ENCODE measurements at regions not wholly inside any gene's neighbourhood (a gene's known extent, or its start where the extent isn't known, plus 50 kb on each side); places are given as distances from the start of the nearest gene placed in this dataset.

GRCh38 chr5:145230781-145231180 is 604.4 kb downstream of the PRELID2 start:
- no peak overlapping the region for H3K4me3 ChIP-seq (ENCODE audit: low read depth, low read length)
- DNase-seq (ENCODE audit: low read depth) = no peak
- TF ChIP-seq, protein P1, sequence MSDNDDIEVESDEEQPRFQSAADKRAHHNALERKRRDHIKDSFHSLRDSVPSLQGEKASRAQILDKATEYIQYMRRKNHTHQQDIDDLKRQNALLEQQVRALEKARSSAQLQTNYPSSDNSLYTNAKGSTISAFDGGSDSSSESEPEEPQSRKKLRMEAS (IDR thresholded peaks at IDR 0.05; ENCODE audit: low read depth, low read length) = no peak
- TF ChIP-seq, protein P2, sequence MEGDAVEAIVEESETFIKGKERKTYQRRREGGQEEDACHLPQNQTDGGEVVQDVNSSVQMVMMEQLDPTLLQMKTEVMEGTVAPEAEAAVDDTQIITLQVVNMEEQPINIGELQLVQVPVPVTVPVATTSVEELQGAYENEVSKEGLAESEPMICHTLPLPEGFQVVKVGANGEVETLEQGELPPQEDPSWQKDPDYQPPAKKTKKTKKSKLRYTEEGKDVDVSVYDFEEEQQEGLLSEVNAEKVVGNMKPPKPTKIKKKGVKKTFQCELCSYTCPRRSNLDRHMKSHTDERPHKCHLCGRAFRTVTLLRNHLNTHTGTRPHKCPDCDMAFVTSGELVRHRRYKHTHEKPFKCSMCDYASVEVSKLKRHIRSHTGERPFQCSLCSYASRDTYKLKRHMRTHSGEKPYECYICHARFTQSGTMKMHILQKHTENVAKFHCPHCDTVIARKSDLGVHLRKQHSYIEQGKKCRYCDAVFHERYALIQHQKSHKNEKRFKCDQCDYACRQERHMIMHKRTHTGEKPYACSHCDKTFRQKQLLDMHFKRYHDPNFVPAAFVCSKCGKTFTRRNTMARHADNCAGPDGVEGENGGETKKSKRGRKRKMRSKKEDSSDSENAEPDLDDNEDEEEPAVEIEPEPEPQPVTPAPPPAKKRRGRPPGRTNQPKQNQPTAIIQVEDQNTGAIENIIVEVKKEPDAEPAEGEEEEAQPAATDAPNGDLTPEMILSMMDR (IDR thresholded peaks at IDR 0.05; ENCODE audit: low read depth, low read length) = no peak
- TF ChIP-seq POLR2A (IDR thresholded peaks at IDR 0.05; ENCODE audit: extremely low read depth, insufficient read length) (no peak), MYC (IDR thresholded peaks at IDR 0.05; ENCODE audit: low read depth, low read length) (no peak)

DNA sequence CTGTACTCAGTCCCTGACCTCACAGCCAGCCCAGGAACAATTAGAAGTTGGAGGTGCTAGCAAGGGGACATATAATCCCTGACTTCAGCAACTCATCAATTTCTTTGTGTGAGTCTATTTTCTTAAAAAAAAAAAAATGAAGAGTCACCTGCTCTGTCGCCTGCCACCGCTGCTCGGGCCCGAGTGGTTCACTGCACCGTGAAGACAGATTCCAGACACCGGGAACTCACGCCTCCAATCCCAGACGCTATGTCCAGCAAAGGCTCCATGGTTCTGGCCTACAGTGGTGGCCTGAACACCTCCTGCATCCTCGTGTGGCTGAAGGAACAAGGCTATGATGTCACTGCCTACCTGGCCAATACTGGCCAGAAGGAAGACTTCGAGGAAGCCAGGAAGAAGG is 606.6 kb downstream of the PRELID2 start:
- DNase-seq (ENCODE audit: low read depth) = no peak
- TF ChIP-seq, protein P1 (IDR thresholded peaks at IDR 0.05; ENCODE audit: low read depth, low read length) = no peak
- no peak for TF ChIP-seq MYC (IDR thresholded peaks at IDR 0.05; ENCODE audit: low read depth, low read length)
- TF ChIP-seq, protein P2 (IDR thresholded peaks at IDR 0.05; ENCODE audit: low read depth, low read length) = no peak
- TF ChIP-seq POLR2A (IDR thresholded peaks at IDR 0.05; ENCODE audit: extremely low read depth, insufficient read length) = no peak
- no peak overlapping the region for H3K4me3 ChIP-seq (ENCODE audit: low read depth, low read length)

DNA sequence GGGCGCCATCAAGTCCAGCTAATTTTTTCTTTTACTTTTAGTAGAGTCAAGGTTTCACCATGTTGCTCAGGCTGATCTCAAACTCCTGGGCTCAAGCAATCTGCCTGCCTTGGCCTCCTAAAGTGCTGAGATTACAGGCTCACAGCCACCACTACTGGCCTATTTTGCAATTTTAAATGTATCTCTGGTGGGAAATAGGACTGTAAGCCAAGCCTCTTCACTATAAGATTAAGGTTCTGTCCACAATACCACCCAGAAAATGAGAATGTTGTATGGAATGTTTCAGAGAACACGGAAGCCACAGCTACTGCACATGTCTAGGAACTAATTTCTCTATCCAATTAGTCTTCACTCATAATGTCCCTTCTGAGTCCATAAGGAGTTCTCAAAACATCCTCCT is 607.3 kb downstream of the PRELID2 start:
- TF ChIP-seq, protein P1 (IDR thresholded peaks at IDR 0.05; ENCODE audit: low read depth, low read length) = no peak
- no peak for TF ChIP-seq MYC (IDR thresholded peaks at IDR 0.05; ENCODE audit: low read depth, low read length)
- TF ChIP-seq, protein P2 (IDR thresholded peaks at IDR 0.05; ENCODE audit: low read depth, low read length) = no peak
- TF ChIP-seq POLR2A (IDR thresholded peaks at IDR 0.05; ENCODE audit: extremely low read depth, insufficient read length) = no peak
- H3K4me3 ChIP-seq (ENCODE audit: low read depth, low read length) = no peak overlapping the region
- DNase-seq (ENCODE audit: low read depth) = no peak

DNA sequence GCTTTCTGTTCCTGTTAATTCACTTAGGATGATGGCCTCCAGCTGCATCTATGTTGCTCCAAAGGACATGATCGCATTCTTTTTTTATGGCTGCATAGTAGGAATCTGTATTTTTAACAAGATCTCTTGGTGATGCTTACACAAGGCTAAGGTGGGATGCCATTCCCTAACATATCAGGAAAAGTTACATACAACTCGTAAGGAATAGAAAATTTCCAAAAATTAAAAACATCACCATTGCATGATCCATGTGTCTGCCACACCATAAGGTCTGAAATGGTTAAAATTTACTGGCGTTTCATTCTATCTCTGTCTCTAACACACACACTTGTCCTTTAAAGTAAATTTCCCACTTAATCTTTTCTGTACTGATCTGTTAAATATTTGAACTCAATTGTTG is 608.4 kb downstream of the PRELID2 start:
- TF ChIP-seq, protein P2 (IDR thresholded peaks at IDR 0.05; ENCODE audit: low read depth, low read length) = no peak
- TF ChIP-seq, protein P1 (IDR thresholded peaks at IDR 0.05; ENCODE audit: low read depth, low read length) = no peak
- TF ChIP-seq POLR2A (IDR thresholded peaks at IDR 0.05; ENCODE audit: extremely low read depth, insufficient read length) (no peak), MYC (IDR thresholded peaks at IDR 0.05; ENCODE audit: low read depth, low read length) (no peak)
- DNase-seq (ENCODE audit: low read depth) = no peak
- H3K4me3 ChIP-seq (ENCODE audit: low read depth, low read length) = no peak overlapping the region

DNA sequence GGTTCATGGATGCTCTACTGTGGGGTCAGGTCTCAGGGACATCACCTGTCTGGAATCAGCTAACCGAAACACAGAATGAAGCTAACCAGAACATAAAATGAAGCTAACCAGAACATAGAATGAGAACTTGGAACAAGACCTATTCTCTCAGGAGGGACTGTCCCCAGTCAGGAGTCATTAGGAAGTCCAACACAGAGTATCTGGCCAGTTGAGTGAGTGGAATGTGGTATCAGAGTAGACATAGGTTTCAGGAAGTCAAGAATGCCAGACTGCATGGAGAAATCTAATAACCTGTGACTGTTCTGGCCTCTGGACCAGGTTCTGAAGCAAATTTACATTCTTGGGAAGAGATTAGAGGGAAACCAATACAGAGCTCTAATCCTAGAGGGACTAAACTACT is 609.6 kb downstream of the PRELID2 start:
- no peak for DNase-seq (ENCODE audit: low read depth)
- TF ChIP-seq POLR2A (IDR thresholded peaks at IDR 0.05; ENCODE audit: extremely low read depth, insufficient read length) = no peak
- TF ChIP-seq, protein P2 (IDR thresholded peaks at IDR 0.05; ENCODE audit: low read depth, low read length) = no peak
- no peak overlapping the region for H3K4me3 ChIP-seq (ENCODE audit: low read depth, low read length)

- no peak for DNase-seq (ENCODE audit: low read depth)
- TF ChIP-seq, protein P1 (IDR thresholded peaks at IDR 0.05; ENCODE audit: low read depth, low read length) = no peak
- TF ChIP-seq, protein P2 (IDR thresholded peaks at IDR 0.05; ENCODE audit: low read depth, low read length) = no peak
- TF ChIP-seq MYC (IDR thresholded peaks at IDR 0.05; ENCODE audit: low read depth, low read length) = no peak
- no peak for TF ChIP-seq POLR2A (IDR thresholded peaks at IDR 0.05; ENCODE audit: extremely low read depth, insufficient read length)
- H3K4me3 ChIP-seq (ENCODE audit: low read depth, low read length) = no peak overlapping the region
Observed at GRCh38 chr5:145223582-145223981, 611.6 kb downstream of the PRELID2 start.

Measured in NB4 (cell line).